GM12872 (cell line): ENCODE measurements at regions not wholly inside any gene's neighbourhood (a gene's known extent, or its start where the extent isn't known, plus 50 kb on each side); places are given as distances from the start of the nearest gene placed in this dataset.

ENCODE experiments used
- TF ChIP-seq, protein P1 (sequence below): IDR thresholded peaks from 3 replicates; pipeline ENCODE4 v1.5.1; 2011; ENCODE audit warnings: low read depth, mild to moderate bottlenecking, low read length, moderate library complexity; ENCODE audit not compliant: insufficient read depth

DNA sequence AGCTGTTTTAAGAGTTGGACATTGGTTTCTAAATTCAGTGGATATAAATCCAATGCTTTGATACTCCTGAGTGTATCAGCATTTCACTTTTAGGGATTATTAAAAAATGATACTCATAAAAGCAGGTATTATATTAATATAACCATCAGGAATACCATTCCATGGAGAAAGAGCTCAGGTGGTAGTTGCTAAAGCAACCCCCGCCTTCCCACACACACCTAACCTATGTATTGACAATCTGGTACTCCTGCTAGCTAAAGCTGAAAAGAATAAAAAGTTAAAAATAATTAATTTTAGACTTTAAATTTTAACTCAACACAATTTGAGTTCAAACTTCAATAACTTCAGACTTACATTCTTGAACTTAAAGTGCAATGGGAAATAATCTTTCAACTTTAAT, 717.1 kb upstream of the HS3ST1 start:
- TF ChIP-seq, protein P1, sequence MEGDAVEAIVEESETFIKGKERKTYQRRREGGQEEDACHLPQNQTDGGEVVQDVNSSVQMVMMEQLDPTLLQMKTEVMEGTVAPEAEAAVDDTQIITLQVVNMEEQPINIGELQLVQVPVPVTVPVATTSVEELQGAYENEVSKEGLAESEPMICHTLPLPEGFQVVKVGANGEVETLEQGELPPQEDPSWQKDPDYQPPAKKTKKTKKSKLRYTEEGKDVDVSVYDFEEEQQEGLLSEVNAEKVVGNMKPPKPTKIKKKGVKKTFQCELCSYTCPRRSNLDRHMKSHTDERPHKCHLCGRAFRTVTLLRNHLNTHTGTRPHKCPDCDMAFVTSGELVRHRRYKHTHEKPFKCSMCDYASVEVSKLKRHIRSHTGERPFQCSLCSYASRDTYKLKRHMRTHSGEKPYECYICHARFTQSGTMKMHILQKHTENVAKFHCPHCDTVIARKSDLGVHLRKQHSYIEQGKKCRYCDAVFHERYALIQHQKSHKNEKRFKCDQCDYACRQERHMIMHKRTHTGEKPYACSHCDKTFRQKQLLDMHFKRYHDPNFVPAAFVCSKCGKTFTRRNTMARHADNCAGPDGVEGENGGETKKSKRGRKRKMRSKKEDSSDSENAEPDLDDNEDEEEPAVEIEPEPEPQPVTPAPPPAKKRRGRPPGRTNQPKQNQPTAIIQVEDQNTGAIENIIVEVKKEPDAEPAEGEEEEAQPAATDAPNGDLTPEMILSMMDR, result no peak

- TF ChIP-seq, protein P1, result no peak
Observed at GRCh38 chr4:12145106-12145505, 716.4 kb upstream of the HS3ST1 start.

DNA sequence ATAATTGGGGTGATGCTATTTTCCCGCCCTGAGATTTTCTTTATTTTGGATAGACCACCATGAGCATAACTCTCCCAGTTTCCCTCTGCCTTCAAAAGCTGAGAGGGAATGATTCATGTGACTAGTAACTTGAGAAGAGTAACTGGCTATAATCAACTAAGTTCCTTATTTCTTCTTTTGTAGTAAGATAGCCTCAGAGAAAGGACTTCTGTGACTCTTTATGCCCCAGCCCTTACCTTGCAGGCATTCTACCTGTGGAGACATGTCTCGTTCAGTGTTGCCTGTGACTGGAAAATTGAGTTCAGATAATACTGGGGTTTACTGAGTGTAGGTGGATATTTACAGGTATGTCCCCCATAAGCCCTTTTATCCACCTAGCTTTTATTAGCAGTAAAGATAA, 715.4 kb upstream of the HS3ST1 start:
- TF ChIP-seq, protein P1, result no peak

DNA sequence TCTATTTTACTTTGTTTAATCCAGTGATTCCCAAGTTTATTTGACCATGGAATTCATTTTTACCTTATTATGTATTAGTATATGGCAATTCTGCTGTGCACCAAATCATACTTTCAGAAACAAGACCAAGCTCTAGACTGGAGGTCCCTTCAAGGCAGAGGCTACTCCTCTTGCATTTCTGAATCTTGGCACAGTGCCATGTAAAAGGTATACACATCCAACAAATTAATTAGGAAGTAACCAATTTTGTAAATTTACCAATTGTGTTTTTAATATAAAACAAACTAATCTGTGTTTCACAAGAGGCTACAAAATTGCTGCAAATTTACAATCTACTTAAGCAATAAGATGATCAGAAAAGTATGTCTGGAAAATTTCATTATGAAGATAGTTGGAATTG, 712.2 kb upstream of the HS3ST1 start:
- TF ChIP-seq, protein P1, result no peak

DNA sequence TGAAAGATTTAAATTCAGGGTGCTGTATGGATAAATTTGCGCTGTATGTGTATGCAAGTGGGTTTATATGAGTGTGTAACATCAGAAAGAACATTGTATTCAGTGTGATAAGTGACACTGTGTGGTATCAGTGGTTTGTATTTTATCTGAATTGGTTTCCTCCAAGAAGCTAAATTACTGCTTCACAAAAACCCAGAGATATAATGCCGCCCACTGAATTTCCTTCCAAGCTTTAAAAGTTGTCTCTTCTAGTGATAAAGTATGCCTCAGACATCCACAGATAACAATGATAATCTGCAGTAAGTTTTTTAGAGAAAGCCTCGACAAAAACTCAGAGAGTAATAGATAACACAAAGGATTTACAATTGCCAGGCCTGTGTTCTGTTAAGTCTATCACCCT, 710.6 kb upstream of the HS3ST1 start:
- TF ChIP-seq, protein P1, result no peak

GRCh38 chr4:12138488-12138887, 709.8 kb upstream of the HS3ST1 start:
- TF ChIP-seq, protein P1, result no peak

GRCh38 chr4:12137575-12137974, 708.9 kb upstream of the HS3ST1 start:
- TF ChIP-seq, protein P1, result no peak

GRCh38 chr4:12126474-12126873, 697.8 kb upstream of the HS3ST1 start:
- TF ChIP-seq, protein P1, result no peak
